Ramos (cell line): ENCODE measurements at regions not wholly inside any gene's neighbourhood (a gene's known extent, or its start where the extent isn't known, plus 50 kb on each side); places are given as distances from the start of the nearest gene placed in this dataset.

Experiments
- in situ Hi-C: fragments of 300-500 bp; cut with MboI; formaldehyde crosslinking; loops from one replicate; pipeline ENCODE4 v1.14.3; 2022; ENCODE audit warnings: low sequenced_read_pairs; ENCODE audit not compliant: unreplicated experiment

DNA sequence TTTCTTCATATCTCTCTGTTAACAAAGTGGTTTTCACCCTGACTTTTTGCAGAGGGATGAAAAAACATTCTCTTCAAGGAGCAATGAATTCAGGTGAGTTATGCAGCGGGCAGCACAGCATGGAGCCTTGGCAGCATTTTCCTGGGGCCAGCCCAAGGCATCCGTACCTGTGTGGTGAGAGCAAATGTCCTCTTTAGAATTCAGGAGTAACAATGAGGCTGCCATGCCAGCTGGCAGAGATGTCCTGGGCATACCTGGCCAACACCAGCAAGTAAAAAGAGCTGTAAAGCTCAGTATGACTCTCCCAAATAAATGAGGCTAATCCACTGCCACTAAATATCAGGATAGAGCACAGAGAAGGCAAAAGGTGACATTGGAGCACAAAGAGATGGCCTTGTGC, 277.6 kb upstream of the TRPC7 start:
- in situ Hi-C loops: no loop called here

DNA sequence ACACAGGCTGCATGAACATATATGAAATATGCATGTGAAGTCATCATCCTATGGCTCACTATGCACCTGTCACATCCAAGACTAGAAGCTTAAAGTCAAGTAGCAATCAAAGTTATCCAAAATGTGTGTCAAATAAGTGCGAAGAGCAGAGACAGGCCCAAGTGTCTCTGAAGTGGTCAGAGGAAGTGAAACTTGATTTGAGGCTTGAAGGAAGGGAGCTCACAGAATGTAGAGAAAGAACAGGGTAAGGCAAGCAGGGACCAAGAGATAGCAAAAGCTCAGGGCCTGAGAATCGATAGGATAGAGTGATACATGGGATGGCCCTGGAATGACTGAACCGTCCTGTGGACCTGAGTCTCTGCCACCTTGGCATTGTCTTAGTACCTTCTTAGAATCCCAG, 274.3 kb upstream of the TRPC7 start:
- in situ Hi-C loops: no loop called here

DNA sequence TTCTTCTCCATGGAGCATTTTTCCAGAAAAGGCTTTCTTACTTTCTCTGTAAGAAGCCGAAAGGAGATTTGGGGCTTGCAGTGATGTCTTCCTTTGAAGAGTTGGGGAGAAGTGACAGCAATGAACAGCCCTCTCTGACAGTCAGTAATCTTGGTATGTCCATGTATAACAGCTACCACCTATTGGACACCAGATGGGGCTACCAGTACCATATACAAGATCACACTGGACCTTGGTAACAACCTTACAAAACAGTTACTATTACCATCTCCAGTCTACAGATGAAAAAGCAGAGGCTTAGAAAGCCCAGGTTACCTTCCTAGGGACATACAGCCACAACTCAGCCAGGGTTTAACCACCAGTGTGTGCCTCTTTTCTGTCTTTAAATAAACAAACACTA, 272.7 kb upstream of the TRPC7 start:
- in situ Hi-C loops: no loop called here

DNA sequence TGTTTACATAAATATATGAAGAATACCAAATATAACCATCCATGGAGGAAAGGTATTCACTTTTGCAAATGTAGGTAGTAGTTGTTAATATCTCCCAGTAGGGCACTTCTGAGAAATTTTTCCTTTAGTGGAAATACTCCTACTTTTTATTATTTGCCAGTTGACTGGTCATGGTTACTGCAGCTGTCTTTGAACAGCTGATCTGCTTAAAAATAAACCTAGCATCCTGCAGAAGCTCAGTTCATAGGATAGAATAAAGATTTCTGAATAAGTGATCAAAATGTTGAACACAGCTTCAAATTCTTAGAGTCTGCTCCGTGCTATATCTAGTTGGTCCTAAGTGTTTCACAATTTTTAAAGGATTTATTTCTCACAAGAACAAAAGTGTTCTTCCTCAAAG, 270.7 kb upstream of the TRPC7 start:
- in situ Hi-C loops: no loop called here

DNA sequence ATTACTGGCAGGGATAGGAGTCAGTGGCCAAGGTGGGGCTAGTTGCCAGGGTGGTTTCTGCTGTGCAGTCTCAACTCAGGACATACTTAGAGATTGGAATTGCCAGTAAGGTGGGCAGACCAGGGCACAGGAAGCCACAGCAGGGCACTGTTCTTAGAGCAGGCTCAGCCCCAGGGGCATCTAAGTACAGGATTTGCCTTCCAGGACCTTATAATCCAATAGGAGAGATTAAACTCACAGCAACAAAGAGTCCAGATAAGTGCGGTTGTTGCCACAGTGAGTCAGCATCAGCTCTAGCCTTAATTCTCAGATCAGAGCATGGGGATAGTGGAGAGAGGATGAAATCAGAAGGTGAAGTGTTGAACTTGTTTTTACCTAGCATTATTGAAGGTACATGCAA, 265.8 kb upstream of the TRPC7 start:
- in situ Hi-C loops: no loop called here

DNA sequence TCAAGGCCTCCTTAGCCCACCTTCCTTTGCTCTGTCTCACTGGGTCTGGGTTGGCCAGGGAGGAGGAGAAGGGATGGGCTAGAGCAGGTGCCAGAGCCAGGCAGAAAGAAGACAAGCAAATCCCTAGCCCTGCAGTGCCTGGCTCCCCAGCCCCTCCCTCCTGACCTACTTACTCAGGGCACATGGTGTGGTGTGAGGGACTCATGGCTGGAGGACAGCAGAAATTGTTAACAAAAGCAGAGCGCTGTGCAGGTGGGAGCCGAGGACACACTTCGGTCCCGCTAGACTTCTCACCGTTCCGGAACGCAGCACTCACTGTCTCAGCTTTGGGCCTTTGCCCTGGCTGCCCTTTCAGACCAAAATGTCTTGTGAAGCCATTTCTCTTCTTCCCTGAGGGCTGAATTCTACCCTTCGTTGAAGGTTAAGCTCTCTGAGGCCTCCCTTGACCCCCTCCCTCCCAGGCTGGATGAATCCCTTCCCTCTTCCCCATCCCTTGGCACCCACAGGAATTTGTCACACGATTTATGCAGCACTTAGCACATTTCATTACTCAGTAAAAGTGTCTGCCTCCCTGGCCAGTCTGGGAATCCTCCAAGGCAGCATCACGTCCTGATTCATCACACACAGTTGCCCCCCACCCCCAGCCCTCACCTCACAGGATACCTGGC, 263.9 kb upstream of the TRPC7 start:
- in situ Hi-C loops: no loop called here

DNA sequence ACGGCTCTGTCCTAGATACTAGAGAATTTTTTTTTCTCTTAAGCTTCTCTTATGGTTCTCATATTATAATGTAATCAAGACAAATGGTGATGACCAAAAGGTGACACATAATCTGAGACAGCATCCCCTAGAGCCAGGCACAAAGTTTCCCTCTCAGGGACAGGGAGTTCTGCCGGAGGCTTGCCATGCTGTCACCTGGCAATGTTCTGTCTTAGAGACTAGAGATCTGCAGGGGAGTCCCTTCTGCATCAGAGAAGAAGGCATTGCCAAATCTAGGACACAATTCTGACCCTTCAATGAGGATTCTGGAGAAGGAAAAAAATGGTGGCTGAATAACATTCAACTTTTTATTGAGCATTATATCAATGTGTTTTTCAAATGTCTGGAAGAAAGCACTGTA, 261.2 kb upstream of the TRPC7 start:
- in situ Hi-C loops: no loop called here

DNA sequence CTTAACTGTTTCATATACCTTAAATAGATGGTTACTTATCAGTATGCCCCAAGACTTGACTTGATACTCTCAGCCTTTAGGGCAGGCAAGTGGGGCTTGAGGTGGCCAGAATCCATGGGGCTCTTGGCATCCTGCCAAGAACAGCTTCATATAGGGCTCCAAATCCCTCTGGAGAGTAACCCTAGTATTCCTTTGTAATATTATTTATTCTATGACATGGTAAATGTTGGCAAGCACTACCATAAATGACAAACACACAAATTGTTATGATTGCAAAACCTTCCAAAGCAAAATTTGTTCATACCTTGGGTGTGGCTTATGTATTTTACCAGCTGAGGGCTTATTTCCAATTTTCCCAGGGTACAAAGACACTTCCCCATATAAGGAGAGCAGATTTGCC, 257.4 kb upstream of the TRPC7 start:
- in situ Hi-C loops: no loop called here

DNA sequence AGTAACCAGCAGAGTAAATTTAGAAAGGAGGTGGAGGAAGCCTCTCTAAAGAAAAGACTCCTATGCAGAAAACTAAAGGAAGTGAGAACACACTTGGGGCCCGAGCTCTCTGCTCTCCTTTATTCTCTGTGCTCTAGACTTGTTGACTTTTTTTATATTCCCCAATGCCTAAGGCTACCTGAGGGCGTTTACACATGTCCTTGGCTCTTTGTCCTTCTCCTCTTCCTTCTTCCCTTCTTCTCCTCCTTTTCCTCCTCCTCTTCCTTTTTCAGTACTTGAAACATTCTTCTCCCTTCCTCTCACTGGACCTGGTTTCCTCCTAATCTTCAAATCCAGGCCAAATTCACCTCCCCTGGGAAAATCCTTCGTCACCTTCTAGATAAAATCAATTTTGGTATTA, 256.4 kb upstream of the TRPC7 start:
- in situ Hi-C loops: no loop called here

DNA sequence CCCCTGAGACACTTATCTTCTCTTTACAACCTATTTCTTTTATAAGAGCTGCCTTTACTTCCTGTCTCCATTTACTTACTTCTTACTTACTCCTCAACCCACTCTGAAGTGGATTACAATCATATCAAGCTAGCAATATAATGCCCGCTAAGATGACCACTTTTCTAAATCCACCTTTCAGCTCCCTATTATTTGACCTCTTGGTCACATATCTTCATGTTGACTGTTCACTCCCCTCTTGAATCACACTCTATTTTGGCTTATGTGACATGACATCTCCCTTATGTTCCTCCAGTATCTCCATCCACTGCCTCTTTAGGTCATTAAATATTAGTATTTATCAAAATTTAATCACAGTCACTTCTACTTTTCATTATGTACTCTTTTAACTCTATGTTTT, 255.3 kb upstream of the TRPC7 start:
- in situ Hi-C loops: no loop called here

DNA sequence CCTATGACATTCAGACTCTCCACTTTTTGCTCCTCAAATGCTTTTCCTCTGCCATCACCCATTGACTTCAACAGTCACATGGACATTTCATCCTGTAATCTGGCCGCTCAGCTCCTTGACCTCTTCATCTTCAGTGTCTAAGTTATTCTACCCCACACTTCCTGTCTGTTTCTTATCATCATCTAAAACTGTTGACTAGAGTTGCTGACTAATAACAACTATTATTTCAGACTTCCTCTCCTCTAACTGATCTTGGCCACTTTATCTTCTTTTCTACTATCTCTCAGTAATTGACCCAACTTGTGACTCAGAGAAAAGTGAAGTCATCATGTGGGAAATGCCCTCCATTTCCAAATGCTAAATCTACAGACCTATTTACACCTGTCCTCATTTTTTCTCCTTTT, 254.7 kb upstream of the TRPC7 start:
- in situ Hi-C loops: no loop called here

DNA sequence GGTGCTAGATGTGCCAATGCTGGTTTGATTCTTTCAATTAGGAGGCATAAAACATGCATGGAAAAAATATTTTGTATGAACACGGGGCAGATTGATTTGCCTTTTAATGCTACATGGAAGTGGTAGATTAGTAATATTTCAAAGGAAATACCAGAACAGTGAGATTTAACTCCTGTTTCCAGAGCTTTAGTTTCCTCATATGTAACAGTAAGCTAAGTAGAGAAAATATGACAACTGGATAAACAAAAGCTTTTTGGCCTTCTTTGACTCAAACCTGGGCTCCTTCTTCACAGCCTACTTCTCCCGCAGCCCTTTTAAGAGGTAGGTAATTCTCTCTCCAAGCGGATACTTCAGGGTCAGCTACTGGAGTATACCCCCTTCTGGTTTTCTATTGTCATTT, 254.2 kb upstream of the TRPC7 start:
- in situ Hi-C loops: no loop called here

DNA sequence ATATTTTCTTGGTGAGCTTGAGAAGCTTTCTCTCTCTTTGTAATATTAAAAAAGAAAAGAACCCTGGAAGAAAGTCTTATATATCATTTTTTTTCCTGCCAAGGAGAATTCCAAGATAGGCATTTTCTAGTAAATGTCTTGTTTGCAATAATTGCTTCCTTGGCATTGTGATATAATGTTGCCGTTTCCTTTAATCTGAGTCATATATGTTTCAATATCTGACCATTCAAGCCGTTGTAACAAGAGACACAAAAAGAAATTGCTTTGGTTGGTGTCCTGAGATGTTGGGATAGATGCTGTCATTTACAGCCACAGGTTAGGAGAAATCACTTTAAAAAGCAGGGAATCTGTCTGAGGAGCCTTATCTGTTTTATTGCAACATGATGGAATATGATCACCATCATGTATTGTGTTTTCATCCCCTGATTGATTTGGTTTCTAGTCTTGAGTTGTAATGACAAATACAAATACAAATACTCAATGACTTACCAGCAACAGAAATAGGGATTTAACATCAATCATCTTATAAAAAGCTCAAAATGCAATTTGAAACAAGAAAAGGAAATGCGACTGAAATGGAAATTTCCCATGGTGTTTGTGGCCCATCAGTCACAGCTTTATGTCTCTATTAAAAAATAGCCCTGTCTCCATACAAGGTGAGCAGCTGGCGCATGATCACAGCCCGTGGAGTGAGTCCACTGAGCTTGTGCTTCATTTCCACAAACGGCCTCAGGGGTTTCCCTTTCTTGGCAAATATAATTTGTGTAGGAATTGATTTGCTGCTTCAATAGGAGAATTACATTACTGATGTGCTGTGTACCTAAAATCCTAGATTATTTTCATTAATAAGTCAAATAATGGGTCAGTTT, 250.1 kb upstream of the TRPC7 start:
- in situ Hi-C loops: no loop called here

DNA sequence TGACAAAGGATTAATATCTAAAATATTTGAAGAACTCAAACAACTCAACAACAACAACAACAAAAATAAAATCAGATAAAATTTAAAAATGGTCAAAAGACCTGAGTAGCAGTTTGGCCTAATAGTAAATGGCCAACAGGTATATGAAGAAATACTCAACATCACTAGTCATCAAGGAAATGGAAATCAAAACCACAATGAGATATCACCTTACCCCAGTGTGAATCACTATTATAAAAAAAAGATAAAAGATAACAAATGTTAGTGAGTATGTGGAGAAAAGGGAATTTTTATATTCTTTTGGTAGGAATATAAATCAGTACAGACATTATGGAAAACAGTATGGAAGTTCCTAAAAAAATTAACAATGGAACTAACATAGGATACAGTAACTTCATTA, 247.9 kb upstream of the TRPC7 start:
- in situ Hi-C loops: no loop called here

DNA sequence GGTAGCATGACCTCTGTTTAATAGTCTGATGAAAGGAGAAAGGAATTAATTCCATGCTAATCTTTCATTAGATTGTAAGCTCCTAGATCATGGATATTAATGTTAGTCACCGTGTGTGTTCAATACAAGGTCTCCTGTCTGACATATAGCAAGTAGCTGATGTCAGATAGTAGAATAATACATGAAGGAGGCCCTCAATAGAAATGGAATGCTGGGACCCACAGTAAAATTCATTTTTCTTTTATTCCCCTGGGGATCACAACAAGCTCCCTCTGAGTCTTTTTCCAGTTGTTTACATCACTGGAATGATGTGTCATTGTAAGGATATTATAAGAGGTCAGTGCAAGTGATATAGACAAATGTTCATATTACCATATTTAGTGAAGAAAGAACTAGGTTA, 240.3 kb upstream of the TRPC7 start:
- in situ Hi-C loops: no loop called here

DNA sequence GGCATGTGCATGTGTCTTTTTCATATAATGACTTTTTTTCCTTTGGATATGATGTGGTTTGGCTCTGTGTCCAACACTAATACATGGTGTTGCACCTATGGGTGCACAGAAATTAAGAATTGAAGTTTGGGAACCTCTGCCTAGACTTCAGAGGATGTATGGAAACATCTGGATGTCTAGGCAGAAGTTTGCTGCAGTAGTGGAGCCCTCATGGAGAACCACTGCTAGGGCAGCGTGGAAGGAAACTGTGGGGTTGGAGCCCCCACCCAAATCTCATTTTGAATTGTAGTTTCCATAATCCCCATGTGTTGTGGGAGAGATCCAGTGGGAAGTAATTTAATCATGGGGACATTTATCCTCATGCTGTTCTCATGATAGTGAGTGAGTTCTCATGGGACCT, 235.0 kb upstream of the TRPC7 start:
- in situ Hi-C loops: no loop called here

DNA sequence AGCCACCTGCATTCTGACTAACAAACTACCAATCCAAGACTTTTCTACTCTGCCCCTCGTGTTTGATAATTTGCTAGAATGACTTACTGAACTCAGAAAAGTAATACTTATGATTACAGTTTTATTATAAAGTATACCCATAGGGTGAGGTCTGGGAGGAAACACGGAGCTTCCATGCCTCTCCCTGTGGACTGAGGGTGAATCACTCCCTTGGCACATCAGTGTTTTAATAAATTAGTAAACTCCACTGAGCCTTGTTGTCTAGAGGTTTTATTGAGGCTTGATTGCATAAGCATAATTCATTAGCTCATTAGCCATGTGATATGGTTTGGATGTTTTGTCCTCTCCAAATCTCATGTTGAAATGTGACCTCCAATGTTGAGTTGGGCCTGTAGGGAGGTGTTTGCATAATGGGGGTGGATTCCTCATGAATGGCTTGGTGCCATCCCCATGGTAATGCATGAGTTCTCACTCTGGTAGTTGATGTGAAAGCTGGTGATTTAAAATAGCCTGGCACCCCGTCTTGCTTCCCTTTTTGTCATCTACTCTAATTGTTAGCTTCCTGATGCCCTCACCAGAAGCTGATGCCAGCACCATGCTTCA, 233.6 kb upstream of the TRPC7 start:
- in situ Hi-C loops: no loop called here

DNA sequence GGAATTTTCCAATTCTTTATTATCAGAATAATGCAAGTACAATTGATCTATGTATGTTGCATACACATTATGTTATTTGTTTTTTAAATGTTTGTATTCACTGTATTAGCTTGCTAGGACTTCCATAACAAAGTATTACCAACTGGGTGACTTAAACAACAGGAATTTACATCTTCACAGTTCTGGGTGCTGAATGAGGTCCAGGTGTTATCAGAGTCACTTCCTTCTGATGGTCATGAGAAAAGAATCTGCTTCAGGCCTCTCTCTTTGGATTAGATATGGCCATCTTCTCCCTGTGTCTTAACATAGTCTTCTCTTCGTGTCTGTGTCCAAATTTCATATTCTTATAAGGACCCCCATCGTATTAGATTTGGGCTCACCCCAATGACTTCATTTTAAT, 229.1 kb upstream of the TRPC7 start:
- in situ Hi-C loops: no loop called here

DNA sequence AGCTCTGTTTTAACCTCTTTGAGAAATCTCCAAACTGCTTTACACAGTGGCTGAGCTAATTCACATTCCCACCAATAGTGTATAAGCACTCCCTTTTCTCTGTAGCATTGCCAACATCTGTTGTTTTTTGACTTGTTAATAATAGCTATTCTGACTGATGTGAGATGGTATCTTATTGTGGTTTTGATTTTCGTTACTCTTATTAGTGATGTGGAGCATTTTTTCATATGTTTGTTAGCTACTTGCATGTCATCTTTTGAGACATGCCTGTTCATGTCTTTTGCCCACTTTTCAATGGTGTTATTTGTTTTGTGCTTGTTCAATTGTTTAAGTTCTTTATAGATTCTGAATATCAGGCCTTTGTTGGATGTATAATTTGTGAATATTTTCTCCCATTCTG, 225.2 kb upstream of the TRPC7 start:
- in situ Hi-C loops: no loop called here

DNA sequence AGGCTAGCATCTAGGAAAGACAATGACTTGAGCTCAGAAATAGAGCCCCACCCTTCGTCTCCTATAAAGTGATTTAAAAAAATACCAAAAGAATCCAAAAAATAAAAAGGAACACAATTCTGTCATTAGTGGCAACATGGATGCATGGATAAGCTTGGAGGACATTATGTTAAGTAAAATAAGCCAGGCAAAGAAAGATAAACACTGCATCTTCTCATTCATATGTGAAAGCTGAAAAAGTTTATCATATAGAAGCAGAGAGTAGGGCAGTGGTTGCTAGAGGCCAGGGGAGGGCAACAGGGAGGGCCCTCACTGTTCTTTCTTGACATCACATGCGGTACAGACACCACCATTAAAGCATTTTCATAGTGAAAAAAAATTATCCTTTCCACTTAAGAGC, 220.9 kb upstream of the TRPC7 start:
- in situ Hi-C loops: no loop called here

DNA sequence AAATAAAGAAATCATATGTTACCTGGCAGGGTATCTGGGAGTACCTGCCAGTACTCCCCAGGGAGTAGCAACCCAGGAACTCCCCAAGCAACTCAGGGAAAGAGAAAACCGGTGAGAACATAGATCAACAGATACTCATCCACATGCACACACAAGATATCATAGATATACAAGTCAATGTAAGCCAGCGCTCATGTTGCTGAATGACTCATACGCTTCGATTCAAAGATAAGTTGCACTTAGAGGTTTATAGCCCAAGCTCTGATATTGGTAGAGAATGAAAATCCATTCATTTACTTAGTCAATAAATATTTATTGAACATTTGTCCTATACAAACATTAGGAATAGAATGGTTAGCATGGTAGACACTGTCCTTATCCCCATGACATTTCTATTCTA, 219.1 kb upstream of the TRPC7 start:
- in situ Hi-C loops: no loop called here

DNA sequence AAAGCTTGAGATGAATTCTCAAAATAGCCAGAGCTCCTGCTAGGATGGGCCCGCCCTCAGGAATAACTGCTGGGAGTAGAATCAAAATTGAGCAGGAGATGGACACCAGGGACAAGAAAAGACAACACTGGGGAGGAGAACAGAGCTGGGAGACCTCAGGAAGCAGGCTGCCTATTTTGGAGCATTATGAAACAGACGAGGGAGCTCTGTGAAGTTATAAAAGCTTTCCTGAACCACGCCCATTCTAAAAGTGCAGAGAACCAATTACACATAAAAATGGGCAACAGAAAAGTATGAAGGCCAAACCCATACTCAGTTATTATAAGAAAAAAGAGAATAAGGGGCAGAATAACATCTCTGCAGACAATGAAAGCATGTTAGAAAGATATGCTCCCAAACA, 213.9 kb upstream of the TRPC7 start:
- in situ Hi-C loops: no loop called here
